Sigmoid colon (tissue), 6 donors: ENCODE measurements at regions not wholly inside any gene's neighbourhood (a gene's known extent, or its start where the extent isn't known, plus 50 kb on each side); places are given as distances from the start of the nearest gene placed in this dataset.

Experiments
- DNase-seq: peaks from one replicate; pipeline ENCODE4 v3.0.0-alpha.2; 2019
- H3K27ac ChIP-seq, 4 donors: fragments of 200-600 bp; sonication (generic); one replicate each; pipeline ENCODE4 v1.5.1; 2016 to 2019; ENCODE audit warnings: mild to moderate bottlenecking in 1 of 4
- H3K27me3 ChIP-seq, 3 donors: fragments of 200-600 bp; sonication (generic); one replicate each; pipeline ENCODE4 v1.5.1; 2019; ENCODE audit warnings: mild to moderate bottlenecking in 1 of 3
- H3K36me3 ChIP-seq, 4 donors: fragments of 200-600 bp; sonication (generic); one replicate each; pipeline ENCODE4 v1.5.1; 2016 to 2019
- H3K4me1 ChIP-seq, 4 donors: fragments of 200-600 bp; sonication (generic); one replicate each; pipeline ENCODE4 v1.5.1; 2017 to 2019
- H3K4me3 ChIP-seq, 4 donors: fragments of 200-600 bp; sonication (generic); one replicate each; pipeline ENCODE4 v1.5.1; 2017 to 2019; ENCODE audit warnings: mild to moderate bottlenecking in 2 of 4, moderate library complexity in 1 of 4
- H3K9me3 ChIP-seq, 4 donors: fragments of 200-600 bp in 3 of 4; sonication (generic) in 3 of 4; one replicate each; pipeline versions ENCODE4 v1.5.1 to v1.6.1; 2013 to 2019
- EP300 ChIP-seq, 4 donors: sonication (generic); formaldehyde crosslinking; IDR thresholded peaks; one replicate each; pipeline ENCODE4 v1.6.1; 2017; ENCODE audit warnings: antibody characterized with exemption in 4 of 4
- POLR2A ChIP-seq, 2 donors: fragments of 450-650 bp; IDR thresholded peaks; one replicate each; pipeline ENCODE4 v1.6.1; 2016; ENCODE audit warnings: antibody characterized with exemption in 2 of 2, mild to moderate bottlenecking in 2 of 2, moderate library complexity in 2 of 2
- POLR2AphosphoS5 ChIP-seq, 4 donors: sonication (generic); formaldehyde crosslinking; IDR thresholded peaks; one replicate each; pipeline ENCODE4 v1.6.1; 2017; ENCODE audit warnings: antibody characterized with exemption in 4 of 4
- WGBS, 2 donors: extraction: QIAGEN DNeasy Blood & Tissue Kit; methylation state at CpG; one replicate each; pipeline ENCODE4 v1.1.7; 2013; 5-methylcytosine and 5-hydroxymethylcytosine counted together
- intact Hi-C: fragments of 100-400 bp; cut with DNase I; formaldehyde crosslinking; loops from one replicate; pipeline ENCODE4 v1.15.1; 2023
- TF ChIP-seq, protein P1 (sequence below), 4 experiments: fragments of 450-650 bp in 3 of 4; fragments of 200-600 bp in 1 of 4; IDR thresholded peaks; one replicate each; pipeline ENCODE4 v1.5.1; 2016 to 2019; ENCODE audit warnings: antibody characterized with exemption in 4 of 4, mild to moderate bottlenecking in 3 of 4, moderate library complexity in 2 of 4
- donor health status: healthy with polysubstance abuse.
- donor health status: healthy.

DNA sequence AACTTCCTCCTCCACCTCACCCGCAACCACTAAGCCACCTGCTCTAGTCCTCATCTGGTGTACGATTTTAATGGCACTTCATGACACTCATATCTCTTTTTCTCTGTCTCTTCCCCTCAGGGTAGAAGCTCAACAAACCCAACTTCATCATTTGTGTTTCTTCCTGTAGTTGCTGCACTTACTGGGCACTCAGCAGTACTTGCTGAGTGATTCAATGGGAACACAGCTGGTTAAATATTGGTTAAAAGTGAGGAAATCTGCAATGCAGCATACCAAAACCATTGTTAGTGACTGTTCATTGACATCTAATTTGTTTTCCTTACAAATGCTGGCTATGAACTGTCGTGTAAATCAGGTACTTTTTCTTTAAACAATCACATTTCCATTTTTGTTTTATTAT lies 541.1 kb upstream of the PRMT6 start:
- no peaks in the 10 kb centered on the region for H3K9me3 ChIP-seq
- H3K4me3 ChIP-seq: no peak overlapping the region
- no peaks in the 10 kb centered on the region for H3K27me3 ChIP-seq
- H3K4me1 ChIP-seq: no peaks in the 10 kb centered on the region
- DNase-seq: no peak
- no peak overlapping the region for H3K27ac ChIP-seq
- intact Hi-C loops: no loop called here
- TF ChIP-seq, protein P1, sequence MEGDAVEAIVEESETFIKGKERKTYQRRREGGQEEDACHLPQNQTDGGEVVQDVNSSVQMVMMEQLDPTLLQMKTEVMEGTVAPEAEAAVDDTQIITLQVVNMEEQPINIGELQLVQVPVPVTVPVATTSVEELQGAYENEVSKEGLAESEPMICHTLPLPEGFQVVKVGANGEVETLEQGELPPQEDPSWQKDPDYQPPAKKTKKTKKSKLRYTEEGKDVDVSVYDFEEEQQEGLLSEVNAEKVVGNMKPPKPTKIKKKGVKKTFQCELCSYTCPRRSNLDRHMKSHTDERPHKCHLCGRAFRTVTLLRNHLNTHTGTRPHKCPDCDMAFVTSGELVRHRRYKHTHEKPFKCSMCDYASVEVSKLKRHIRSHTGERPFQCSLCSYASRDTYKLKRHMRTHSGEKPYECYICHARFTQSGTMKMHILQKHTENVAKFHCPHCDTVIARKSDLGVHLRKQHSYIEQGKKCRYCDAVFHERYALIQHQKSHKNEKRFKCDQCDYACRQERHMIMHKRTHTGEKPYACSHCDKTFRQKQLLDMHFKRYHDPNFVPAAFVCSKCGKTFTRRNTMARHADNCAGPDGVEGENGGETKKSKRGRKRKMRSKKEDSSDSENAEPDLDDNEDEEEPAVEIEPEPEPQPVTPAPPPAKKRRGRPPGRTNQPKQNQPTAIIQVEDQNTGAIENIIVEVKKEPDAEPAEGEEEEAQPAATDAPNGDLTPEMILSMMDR (IDR thresholded peaks at IDR 0.05): no peak
- no peak for TF ChIP-seq POLR2AphosphoS5 (IDR thresholded peaks at IDR 0.05)
- TF ChIP-seq POLR2A (IDR thresholded peaks at IDR 0.05): no peak
- TF ChIP-seq EP300 (IDR thresholded peaks at IDR 0.05): no peak
- no peaks in the 10 kb centered on the region for H3K36me3 ChIP-seq
- 39 to 41% methylated on average over 3 of the region's 3 CpGs for WGBS, 2 donors

DNA sequence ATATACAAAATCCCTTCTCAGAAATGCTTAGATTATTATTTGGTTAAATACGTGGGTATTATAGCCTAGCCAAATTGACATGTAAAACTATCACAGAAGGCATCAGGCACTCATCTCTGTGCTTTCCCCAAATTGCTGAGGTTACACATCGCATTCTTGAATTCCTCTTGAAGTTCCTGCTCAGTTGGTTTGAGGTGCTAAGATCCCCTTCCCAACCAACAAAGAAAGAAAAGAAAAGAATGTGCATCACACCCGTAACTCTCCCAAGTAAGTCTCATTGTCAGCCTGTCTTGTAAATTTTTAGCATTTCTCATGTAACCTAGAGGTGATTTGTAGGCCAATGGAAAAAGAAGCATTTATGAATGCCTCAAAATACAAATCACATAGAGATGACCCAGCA lies 539.2 kb upstream of the PRMT6 start:
- 75 to 77% methylated on average over 3 of the region's 3 CpGs for WGBS, 2 donors
- Histone ChIP-seq H3K4me1 (no peaks in the 10 kb centered on the region), H3K36me3 (no peaks in the 10 kb centered on the region), H3K9me3 (no peaks in the 10 kb centered on the region), H3K27me3 (no peaks in the 10 kb centered on the region), H3K27ac (no peak overlapping the region), H3K4me3 (no peak overlapping the region)
- DNase-seq: no peak
- TF ChIP-seq POLR2A (IDR thresholded peaks at IDR 0.05) (no peak), EP300 (IDR thresholded peaks at IDR 0.05) (no peak), POLR2AphosphoS5 (IDR thresholded peaks at IDR 0.05) (no peak)
- TF ChIP-seq, protein P1 (IDR thresholded peaks at IDR 0.05): no peak
- intact Hi-C loops: no loop called here

DNA sequence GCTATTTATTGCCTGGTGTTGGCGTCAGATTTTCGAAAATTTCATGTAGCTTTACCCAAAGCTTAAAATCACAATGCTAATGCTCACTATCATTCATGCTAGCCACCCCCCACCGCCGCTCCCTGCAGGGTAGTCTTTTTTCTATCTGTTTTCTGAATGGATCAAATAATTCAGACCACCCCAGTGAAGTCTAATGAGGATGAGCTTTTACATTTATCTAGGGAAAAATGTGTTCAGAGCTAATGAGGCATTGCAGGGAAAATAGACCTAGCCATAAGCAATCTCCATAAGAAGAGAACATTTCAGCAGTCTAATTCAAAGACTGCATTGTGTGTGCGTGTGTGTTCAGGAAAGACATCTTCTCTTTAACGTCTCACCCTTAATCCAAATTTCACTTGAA lies 533.0 kb upstream of the PRMT6 start:
- no peak for TF ChIP-seq POLR2A (IDR thresholded peaks at IDR 0.05)
- TF ChIP-seq EP300 (IDR thresholded peaks at IDR 0.05): no peak
- no peak for TF ChIP-seq POLR2AphosphoS5 (IDR thresholded peaks at IDR 0.05)
- TF ChIP-seq, protein P1 (IDR thresholded peaks at IDR 0.05): no peak
- H3K4me1 ChIP-seq: no peaks in the 10 kb centered on the region
- H3K9me3 ChIP-seq: no peaks in the 10 kb centered on the region
- no peak overlapping the region for H3K27ac ChIP-seq
- DNase-seq: no peak
- whole genome bisulfite sequencing, 2 donors: 60 to 69% methylated on average over 6 of the region's 6 CpGs
- H3K36me3 ChIP-seq: no peaks in the 10 kb centered on the region
- no peak overlapping the region for H3K4me3 ChIP-seq
- intact Hi-C loops: no loop called here
- no peaks in the 10 kb centered on the region for H3K27me3 ChIP-seq

DNA sequence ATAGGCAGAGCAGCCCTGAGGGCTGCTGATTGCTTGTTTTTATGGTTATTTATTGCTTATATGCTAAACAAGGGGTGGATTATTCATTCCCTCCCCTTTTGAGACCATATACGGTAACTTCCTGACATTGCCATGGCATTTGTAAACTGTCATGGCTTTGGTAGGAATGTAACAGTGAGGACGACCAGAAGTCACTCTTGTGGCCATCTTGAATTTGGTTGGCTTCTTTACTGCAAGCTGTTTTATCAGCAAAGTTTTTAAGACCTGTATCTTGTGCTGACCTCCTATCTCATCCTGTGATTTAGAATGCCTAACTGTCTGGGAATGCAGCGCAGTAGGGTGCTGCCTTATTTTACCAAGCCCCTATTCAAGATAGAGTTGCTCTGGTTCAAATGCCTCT lies 531.8 kb upstream of the PRMT6 start:
- no peaks in the 10 kb centered on the region for H3K27me3 ChIP-seq
- H3K27ac ChIP-seq: no peak overlapping the region
- no peak overlapping the region for H3K4me3 ChIP-seq
- no peaks in the 10 kb centered on the region for H3K9me3 ChIP-seq
- 79 to 85% methylated on average over 3 of the region's 3 CpGs for WGBS, 2 donors
- H3K36me3 ChIP-seq: no peaks in the 10 kb centered on the region
- intact Hi-C loops: no loop called here
- TF ChIP-seq POLR2AphosphoS5 (IDR thresholded peaks at IDR 0.05) (no peak), EP300 (IDR thresholded peaks at IDR 0.05) (no peak), POLR2A (IDR thresholded peaks at IDR 0.05) (no peak)
- TF ChIP-seq, protein P1 (IDR thresholded peaks at IDR 0.05): no peak
- no peaks in the 10 kb centered on the region for H3K4me1 ChIP-seq
- no peak for DNase-seq

DNA sequence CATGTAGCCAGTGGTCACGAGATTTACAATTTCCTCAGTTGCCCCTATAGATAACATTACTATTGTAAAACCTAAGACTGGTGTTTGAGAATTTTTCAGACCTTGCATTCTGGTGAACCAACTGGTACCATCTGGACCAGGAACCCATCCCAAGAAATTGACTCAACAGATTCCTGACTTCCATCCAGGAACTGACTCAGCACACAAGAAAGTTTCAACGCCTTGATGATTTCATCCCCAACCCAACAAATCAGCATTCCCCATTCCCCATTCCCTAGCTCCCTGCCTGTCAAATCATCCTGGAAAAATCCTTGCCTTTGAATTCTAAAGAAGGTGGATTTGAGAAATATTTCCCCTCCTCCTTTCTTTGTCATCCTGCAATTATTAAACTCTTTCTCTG lies 529.8 kb upstream of the PRMT6 start:
- no peaks in the 10 kb centered on the region for H3K4me1 ChIP-seq
- 55 to 67% methylated on average over 2 of the region's 2 CpGs for WGBS, 2 donors
- H3K27me3 ChIP-seq: no peaks in the 10 kb centered on the region
- H3K27ac ChIP-seq: no peak overlapping the region
- H3K36me3 ChIP-seq: no peaks in the 10 kb centered on the region
- DNase-seq: no peak
- H3K9me3 ChIP-seq: no peaks in the 10 kb centered on the region
- TF ChIP-seq POLR2A (IDR thresholded peaks at IDR 0.05) (no peak), POLR2AphosphoS5 (IDR thresholded peaks at IDR 0.05) (no peak), EP300 (IDR thresholded peaks at IDR 0.05) (no peak)
- TF ChIP-seq, protein P1 (IDR thresholded peaks at IDR 0.05): no peak
- no peak overlapping the region for H3K4me3 ChIP-seq
- intact Hi-C loops: no loop called here
